HG02588 (cell line): ENCODE measurements at regions not wholly inside any gene's neighbourhood (a gene's known extent, or its start where the extent isn't known, plus 50 kb on each side); places are given as distances from the start of the nearest gene placed in this dataset.
"Not testable (repeated sequence)": the region's sequence is repeated elsewhere in the genome, so short reads cannot be mapped to it uniquely, and the experiment has no call there.

Experiments used
- ATAC-seq: cut with Tn5 transposase; IDR thresholded peaks from one replicate; pipeline ENCODE4 v1.9.1; 2021; ENCODE audit warnings: mild to moderate bottlenecking, moderate library complexity; ENCODE audit not compliant: unreplicated experiment

- ATAC-seq, result no peak
Measured at GRCh38 chr15:31433091-31433490, 106.5 kb downstream of the KLF13 start.

- ATAC-seq, result no peak
Measured at GRCh38 chr15:31433574-31433973, 106.9 kb downstream of the KLF13 start.

- ATAC-seq, result no peak
Measured at GRCh38 chr15:31434275-31434587, 107.6 kb downstream of the KLF13 start.

GRCh38 chr15:31434588-31435260, 108.1 kb downstream of the KLF13 start:
- peak; percentile 37 for ATAC-seq

- peak; percentile 56 for ATAC-seq
Measured at GRCh38 chr15:31435261-31435911, 108.8 kb downstream of the KLF13 start.

GRCh38 chr15:31435912-31436628, 109.4 kb downstream of the KLF13 start:
- ATAC-seq, result no peak

- ATAC-seq, result peak; percentile 31
Measured at GRCh38 chr15:31437686-31438085, 111.1 kb downstream of the KLF13 start.

- ATAC-seq, result no peak
Measured at GRCh38 chr15:31438601-31439265, 112.1 kb downstream of the KLF13 start.

GRCh38 chr15:31439328-31439727, 112.7 kb downstream of the KLF13 start:
- ATAC-seq, result no peak

- not testable (repeated sequence) for ATAC-seq
Measured at GRCh38 chr15:31440216-31440615, 113.6 kb downstream of the KLF13 start.

GRCh38 chr15:31440754-31441311, 114.2 kb downstream of the KLF13 start:
- no peak for ATAC-seq

GRCh38 chr15:31442226-31442625, 115.6 kb downstream of the KLF13 start:
- no peak for ATAC-seq

- ATAC-seq, result no peak
Measured at GRCh38 chr15:31442699-31443111, 116.1 kb downstream of the KLF13 start.

GRCh38 chr15:31444844-31445243, 118.2 kb downstream of the KLF13 start:
- no peak for ATAC-seq

GRCh38 chr15:31446546-31446945, 119.9 kb downstream of the KLF13 start:
- ATAC-seq, result no peak

- no peak for ATAC-seq
Measured at GRCh38 chr15:31447931-31448634, 121.4 kb downstream of the KLF13 start.

GRCh38 chr15:31448635-31448979, 122.0 kb downstream of the KLF13 start:
- ATAC-seq, result no peak

- no peak for ATAC-seq
Measured at GRCh38 chr15:31452595-31453557, 126.2 kb downstream of the KLF13 start.

- ATAC-seq, result no peak
Measured at GRCh38 chr15:31453558-31454318, 127.1 kb downstream of the KLF13 start.
